PC-9 (cell line): ENCODE measurements at regions not wholly inside any gene's neighbourhood (a gene's known extent, or its start where the extent isn't known, plus 50 kb on each side); places are given as distances from the start of the nearest gene placed in this dataset.

ENCODE experiments used
- BruUV-seq: library from RNA; stranded (reverse); fragments of 400-500 nt; replicated peaks from 2 replicates; lab custom pipeline; 2021; lab: Mats Ljungman, UMichigan
- CTCF ChIA-PET: fragments of 300-600 bp; sonication (Branson Sonifier 250); formaldehyde crosslinking; loops from one replicate; lab custom pipeline; 2022; ENCODE audit warnings: antibody characterized with exemption; lab: Charles Lee
- POLR2A ChIA-PET: fragments of 300-600 bp; sonication (Branson Sonifier 250); formaldehyde crosslinking; loops from one replicate; lab custom pipeline; 2022; ENCODE audit warnings: antibody characterized with exemption; ENCODE audit not compliant: unreplicated experiment; lab: Charles Lee
- DNase-seq, 2 experiments: peaks; one replicate each; pipeline versions ENCODE4 v3.0.0 to v3.0.0-alpha.2; 2015 to 2022; ENCODE audit warnings: mixed read lengths in 1 of 2
- H2AFZ ChIP-seq: fragments of 200-600 bp; sonication (generic); 2 replicates; pipeline ENCODE4 v1.8.1; 2017; ENCODE audit warnings: antibody characterized with exemption
- H3F3A ChIP-seq: fragments of 200-600 bp; sonication (generic); 2 replicates; pipeline ENCODE4 v1.8.1; 2017; ENCODE audit warnings: antibody characterized with exemption, mild to moderate bottlenecking, low read depth; ENCODE audit not compliant: insufficient read depth
- H3K27ac ChIP-seq: fragments of 200-600 bp; sonication (generic); 2 replicates; pipeline ENCODE4 v1.6.1; 2016; ENCODE audit warnings: mixed run types
- H3K27me3 ChIP-seq: fragments of 200-600 bp; sonication (generic); 2 replicates; pipeline ENCODE4 v1.6.1; 2016; ENCODE audit warnings: low read depth, mixed run types; ENCODE audit not compliant: insufficient read depth
- H3K36me3 ChIP-seq: fragments of 200-600 bp; sonication (generic); 2 replicates; pipeline ENCODE4 v1.6.1; 2016; ENCODE audit warnings: low read depth, mixed run types
- H3K4me1 ChIP-seq: fragments of 200-600 bp; sonication (generic); replicated peaks from 2 replicates; pipeline ENCODE4 v1.6.1; 2016; ENCODE audit warnings: mixed run types; ENCODE audit not compliant: insufficient read depth
- H3K4me2 ChIP-seq: fragments of 200-600 bp; sonication (generic); 2 replicates; pipeline ENCODE4 v1.6.1; 2017; ENCODE audit warnings: mixed run types
- H3K4me3 ChIP-seq: fragments of 200-600 bp; sonication (generic); 2 replicates; pipeline ENCODE4 v1.6.1; 2016; ENCODE audit warnings: mixed run types
- H3K79me2 ChIP-seq: fragments of 200-600 bp; sonication (generic); 2 replicates; pipeline ENCODE4 v1.6.1; 2017; ENCODE audit warnings: low read depth, mixed run types
- H3K9me2 ChIP-seq: fragments of 200-600 bp; sonication (generic); 2 replicates; pipeline ENCODE4 v1.8.1; 2017; ENCODE audit warnings: mild to moderate bottlenecking; ENCODE audit not compliant: insufficient read depth
- H3K9me3 ChIP-seq: fragments of 200-600 bp; sonication (generic); 2 replicates; pipeline ENCODE4 v1.8.1; 2016; ENCODE audit warnings: low read depth; ENCODE audit not compliant: insufficient read depth
- H4K20me1 ChIP-seq: fragments of 200-600 bp; sonication (generic); 2 replicates; pipeline ENCODE4 v1.8.1; 2017; ENCODE audit not compliant: insufficient read depth
- CTCF ChIP-seq: fragments of 200-600 bp; sonication (generic); conservative IDR thresholded peaks from 2 replicates; pipeline ENCODE4 v1.6.1; 2017; ENCODE audit warnings: mixed run types, antibody characterized with exemption, mild to moderate bottlenecking, moderate library complexity
- EZH2 ChIP-seq: fragments of 200-600 bp; sonication (generic); IDR thresholded peaks from 2 replicates; pipeline ENCODE4 v1.8.0; 2017; ENCODE audit warnings: antibody characterized with exemption, low read depth
- intact Hi-C: fragments of 100-400 bp; cut with micrococcal nuclease; formaldehyde crosslinking; loops from one replicate; pipeline ENCODE4 v1.10.0; 2022; ENCODE audit not compliant: unreplicated experiment

GRCh38 chr3:55241098-55241497, 246.0 kb downstream of the WNT5A start:
- POLR2A ChIA-PET = no interaction called here

GRCh38 chr3:55235416-55235815, 251.7 kb downstream of the WNT5A start:
- no peaks in the 10 kb centered on the region for H3K4me1 ChIP-seq
- intact Hi-C loops = no loop called here
- H3K36me3 ChIP-seq = no peaks in the 10 kb centered on the region
- H3F3A ChIP-seq = no peaks in the 10 kb centered on the region
- no peak overlapping the region for H3K4me2 ChIP-seq
- H3K27me3 ChIP-seq = no peaks in the 10 kb centered on the region
- H3K4me3 ChIP-seq = no peak overlapping the region
- no peak for DNase-seq
- ChIA-PET CTCF (no interaction called here), POLR2A (no interaction called here)
- no peaks in the 10 kb centered on the region for H3K9me2 ChIP-seq
- H3K79me2 ChIP-seq = no peaks in the 10 kb centered on the region
- no peaks in the 10 kb centered on the region for H4K20me1 ChIP-seq
- H2AFZ ChIP-seq = no peak overlapping the region
- BruUV-seq = no TSS peak
- no peaks in the 10 kb centered on the region for H3K9me3 ChIP-seq
- TF ChIP-seq CTCF = no peak
- H3K27ac ChIP-seq = no peak overlapping the region

More at GRCh38 chr3:55241098-55241497, 246.0 kb downstream of the WNT5A start:
- Histone ChIP-seq H3K4me2 (no peak overlapping the region), H3K4me3 (no peak overlapping the region), H3K79me2 (no peaks in the 10 kb centered on the region), H3F3A (no peaks in the 10 kb centered on the region), H3K27ac (no peak overlapping the region), H2AFZ (no peak overlapping the region), H3K4me1 (no peaks in the 10 kb centered on the region), H3K36me3 (no peaks in the 10 kb centered on the region), H4K20me1 (no peaks in the 10 kb centered on the region), H3K9me2 (no peaks in the 10 kb centered on the region), H3K9me3 (no peaks in the 10 kb centered on the region), H3K27me3 (no peaks in the 10 kb centered on the region)
- CTCF ChIA-PET = no interaction called here
- DNase-seq = no peak
- intact Hi-C loops = no loop called here
- TF ChIP-seq EZH2 (no peak), CTCF (no peak)
- BruUV-seq = no TSS peak

- Histone ChIP-seq H3K9me2 (no peaks in the 10 kb centered on the region), H3K36me3 (no peaks in the 10 kb centered on the region), H3K27me3 (no peaks in the 10 kb centered on the region), H3K4me2 (no peak overlapping the region), H3F3A (no peaks in the 10 kb centered on the region), H3K27ac (no peak overlapping the region), H3K79me2 (no peaks in the 10 kb centered on the region), H3K4me3 (no peak overlapping the region), H3K9me3 (no peaks in the 10 kb centered on the region), H3K4me1 (no peaks in the 10 kb centered on the region), H2AFZ (no peak overlapping the region), H4K20me1 (no peaks in the 10 kb centered on the region)
- CTCF ChIA-PET = no interaction called here
- DNase-seq = no peak
- no peak for TF ChIP-seq CTCF
- no peak for TF ChIP-seq EZH2
- intact Hi-C loops = no loop called here
- POLR2A ChIA-PET = no interaction called here
- BruUV-seq = no TSS peak
These were observed 260.4 kb downstream of the WNT5A start for GRCh38 chr3:55226696-55227095.
